Esophagus squamous epithelium (tissue), 4 donors: ENCODE measurements at regions not wholly inside any gene's neighbourhood (a gene's known extent, or its start where the extent isn't known, plus 50 kb on each side); places are given as distances from the start of the nearest gene placed in this dataset.

ENCODE experiments used
- POLR2A ChIP-seq, 4 donors: fragments of 450-650 bp; IDR thresholded peaks; one replicate each; pipeline ENCODE4 v1.6.1; 2017; ENCODE audit warnings: antibody characterized with exemption in 4 of 4, mild to moderate bottlenecking in 4 of 4, moderate library complexity in 3 of 4
- TF ChIP-seq, protein P1 (sequence below), 6 experiments: fragments of 450-650 bp in 4 of 6; fragments of 200-600 bp in 2 of 6; sonication (generic) in 2 of 6; IDR thresholded peaks; one replicate each; pipeline ENCODE4 v1.5.1; 2016 to 2019; ENCODE audit warnings: antibody characterized with exemption in 6 of 6, mild to moderate bottlenecking in 4 of 6, moderate library complexity in 4 of 6

- TF ChIP-seq, protein P1, sequence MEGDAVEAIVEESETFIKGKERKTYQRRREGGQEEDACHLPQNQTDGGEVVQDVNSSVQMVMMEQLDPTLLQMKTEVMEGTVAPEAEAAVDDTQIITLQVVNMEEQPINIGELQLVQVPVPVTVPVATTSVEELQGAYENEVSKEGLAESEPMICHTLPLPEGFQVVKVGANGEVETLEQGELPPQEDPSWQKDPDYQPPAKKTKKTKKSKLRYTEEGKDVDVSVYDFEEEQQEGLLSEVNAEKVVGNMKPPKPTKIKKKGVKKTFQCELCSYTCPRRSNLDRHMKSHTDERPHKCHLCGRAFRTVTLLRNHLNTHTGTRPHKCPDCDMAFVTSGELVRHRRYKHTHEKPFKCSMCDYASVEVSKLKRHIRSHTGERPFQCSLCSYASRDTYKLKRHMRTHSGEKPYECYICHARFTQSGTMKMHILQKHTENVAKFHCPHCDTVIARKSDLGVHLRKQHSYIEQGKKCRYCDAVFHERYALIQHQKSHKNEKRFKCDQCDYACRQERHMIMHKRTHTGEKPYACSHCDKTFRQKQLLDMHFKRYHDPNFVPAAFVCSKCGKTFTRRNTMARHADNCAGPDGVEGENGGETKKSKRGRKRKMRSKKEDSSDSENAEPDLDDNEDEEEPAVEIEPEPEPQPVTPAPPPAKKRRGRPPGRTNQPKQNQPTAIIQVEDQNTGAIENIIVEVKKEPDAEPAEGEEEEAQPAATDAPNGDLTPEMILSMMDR (IDR thresholded peaks at IDR 0.05), result no peak
- TF ChIP-seq POLR2A (IDR thresholded peaks at IDR 0.05), result no peak
Measured at GRCh38 chr1:201659572-201659971, 120.6 kb downstream of the NAV1 start.
